Stromal cell of bone marrow (primary cell): ENCODE measurements at regions not wholly inside any gene's neighbourhood (a gene's known extent, or its start where the extent isn't known, plus 50 kb on each side); places are given as distances from the start of the nearest gene placed in this dataset.
"Not testable (repeated sequence)": the region's sequence is repeated elsewhere in the genome, so short reads cannot be mapped to it uniquely, and the experiment has no call there.

ENCODE experiments used
- DNase-seq: peaks from one replicate; pipeline ENCODE4 v3.0.0-alpha.2; 2012; ENCODE audit warnings: low read depth

- no peak for DNase-seq
These were observed 688.4 kb downstream of the HTR1B start for GRCh38 chr6:76774781-76775384.

- no peak for DNase-seq
These were observed 690.3 kb downstream of the HTR1B start for GRCh38 chr6:76772951-76773350.

GRCh38 chr6:76771059-76771634, 692.1 kb downstream of the HTR1B start:
- DNase-seq, result no peak

GRCh38 chr6:76770281-76770680, 693.0 kb downstream of the HTR1B start:
- no peak for DNase-seq

- no peak for DNase-seq
These were observed 694.7 kb downstream of the HTR1B start for GRCh38 chr6:76768556-76768955.

- DNase-seq, result no peak
These were observed 691.6 kb upstream of the IMPG1 start for GRCh38 chr6:76764057-76764456.

GRCh38 chr6:76752841-76753240, 680.4 kb upstream of the IMPG1 start:
- DNase-seq, result no peak

GRCh38 chr6:76745388-76745787, 672.9 kb upstream of the IMPG1 start:
- DNase-seq, result not testable (repeated sequence)

GRCh38 chr6:76744151-76744720, 671.8 kb upstream of the IMPG1 start:
- DNase-seq, result not testable (repeated sequence)

GRCh38 chr6:76742919-76743318, 670.5 kb upstream of the IMPG1 start:
- no peak for DNase-seq

GRCh38 chr6:76719449-76719848, 647.0 kb upstream of the IMPG1 start:
- DNase-seq, result no peak

- DNase-seq, result no peak
These were observed 636.3 kb upstream of the IMPG1 start for GRCh38 chr6:76708641-76709331.

GRCh38 chr6:76707630-76708029, 635.2 kb upstream of the IMPG1 start:
- no peak for DNase-seq

GRCh38 chr6:76706631-76707030, 634.2 kb upstream of the IMPG1 start:
- DNase-seq, result peak; percentile 21

- no peak for DNase-seq
These were observed 633.6 kb upstream of the IMPG1 start for GRCh38 chr6:76706086-76706485.

- DNase-seq, result no peak
These were observed 631.3 kb upstream of the IMPG1 start for GRCh38 chr6:76703786-76704185.

- no peak for DNase-seq
These were observed 630.8 kb upstream of the IMPG1 start for GRCh38 chr6:76703285-76703684.

- DNase-seq, result no peak
These were observed 629.7 kb upstream of the IMPG1 start for GRCh38 chr6:76702187-76702586.

- no peak for DNase-seq
These were observed 629.1 kb upstream of the IMPG1 start for GRCh38 chr6:76701610-76702009.

- DNase-seq, result no peak
These were observed 625.1 kb upstream of the IMPG1 start for GRCh38 chr6:76697585-76697984.

- no peak for DNase-seq
These were observed 622.3 kb upstream of the IMPG1 start for GRCh38 chr6:76694795-76695194.

- DNase-seq, result no peak
These were observed 612.4 kb upstream of the IMPG1 start for GRCh38 chr6:76684875-76685274.

GRCh38 chr6:76683985-76684384, 611.5 kb upstream of the IMPG1 start:
- DNase-seq, result no peak
